ENCODE measurements at regions not wholly inside any gene's neighbourhood (a gene's known extent, or its start where the extent isn't known, plus 50 kb on each side); places are given as distances from the start of the nearest gene placed in this dataset.

GRCh38 chr2:125582516-125582915, 1073.4 kb upstream of the GYPC start:
- no peak overlapping the region for H3K27ac ChIP-seq
- H3K27me3 ChIP-seq (replicated peaks in 1 of 7) = no peaks in the 10 kb centered on the region
- H3K4me1 ChIP-seq = no peaks in the 10 kb centered on the region
- peaks cover 0 to 4% (median 0%) of the 10 kb centered on the region in 8 donors for H3K9me3 ChIP-seq
- no peaks in the 10 kb centered on the region for H3K36me3 ChIP-seq
- H3K4me3 ChIP-seq = no peak overlapping the region
- no peak for DNase-seq
- 32 to 66% (median 33%) methylated on average over 1 of the region's 1 CpG for WGBS, 5 donors
- TF ChIP-seq POLR2A (IDR thresholded peaks at IDR 0.05) (no peak), CTCF (IDR thresholded peaks at IDR 0.05 in 8 of 11, conservative IDR thresholded peaks at IDR 0.05 in 3 of 11) (no peak), POLR2AphosphoS5 (IDR thresholded peaks at IDR 0.05) (no peak)
- intact Hi-C loops (cut with DNase I; ENCODE audit: low total_unique reads) = no loop called here

GRCh38 chr2:125584732-125585131, 1071.2 kb upstream of the GYPC start:
- 80 to 95% (median 86%) methylated on average over 1 of the region's 1 CpG for WGBS, 5 donors
- DNase-seq = no peak
- H3K27me3 ChIP-seq (replicated peaks in 1 of 7) = no peaks in the 10 kb centered on the region
- no peak for TF ChIP-seq POLR2AphosphoS5 (IDR thresholded peaks at IDR 0.05)
- no peak overlapping the region for H3K27ac ChIP-seq
- no peak overlapping the region for H3K4me3 ChIP-seq
- intact Hi-C loops (cut with DNase I; ENCODE audit: low total_unique reads) = no loop called here
- H3K4me1 ChIP-seq = no peaks in the 10 kb centered on the region
- peaks cover 0 to 11% (median 2%) of the 10 kb centered on the region in 8 donors for H3K9me3 ChIP-seq
- H3K36me3 ChIP-seq = no peaks in the 10 kb centered on the region

GRCh38 chr2:125588780-125589179, 1067.2 kb upstream of the GYPC start:
- H3K27me3 ChIP-seq (replicated peaks in 1 of 7) = no peaks in the 10 kb centered on the region
- no peaks in the 10 kb centered on the region for H3K36me3 ChIP-seq
- 71 to 86% (median 77%) methylated on average over 1 of the region's 1 CpG for WGBS, 5 donors
- TF ChIP-seq POLR2AphosphoS5 (IDR thresholded peaks at IDR 0.05) (no peak), POLR2A (IDR thresholded peaks at IDR 0.05) (no peak), CTCF (IDR thresholded peaks at IDR 0.05 in 8 of 11, conservative IDR thresholded peaks at IDR 0.05 in 3 of 11) (no peak)
- intact Hi-C loops (cut with DNase I; ENCODE audit: low total_unique reads) = no loop called here
- no peak overlapping the region for H3K4me3 ChIP-seq
- H3K4me1 ChIP-seq = no peaks in the 10 kb centered on the region
- peaks cover 0 to 20% (median 7%) of the 10 kb centered on the region in 8 donors for H3K9me3 ChIP-seq
- no peak overlapping the region for H3K27ac ChIP-seq
- DNase-seq = no peak

- WGBS, 5 donors = 57 to 68% (median 66%) methylated on average over 4 of the region's 4 CpGs
- intact Hi-C loops (cut with DNase I; ENCODE audit: low total_unique reads) = no loop called here
- Histone ChIP-seq H3K4me3 (no peak overlapping the region), H3K36me3 (no peaks in the 10 kb centered on the region), H3K27me3 (replicated peaks in 1 of 7) (no peaks in the 10 kb centered on the region), H3K9me3 (peaks cover 0 to 20% (median 6%) of the 10 kb centered on the region in 8 donors), H3K27ac (no peak overlapping the region), H3K4me1 (no peaks in the 10 kb centered on the region)
- TF ChIP-seq CTCF (IDR thresholded peaks at IDR 0.05 in 8 of 11, conservative IDR thresholded peaks at IDR 0.05 in 3 of 11) = no peak
- no peak for TF ChIP-seq POLR2A (IDR thresholded peaks at IDR 0.05)
- TF ChIP-seq POLR2AphosphoS5 (IDR thresholded peaks at IDR 0.05) = no peak
- DNase-seq = no peak
Measured at GRCh38 chr2:125591954-125592353, 1064.0 kb upstream of the GYPC start.

- Histone ChIP-seq H3K4me1 (no peaks in the 10 kb centered on the region), H3K27ac (no peak overlapping the region), H3K4me3 (no peak overlapping the region), H3K36me3 (no peaks in the 10 kb centered on the region), H3K9me3 (peaks cover 0 to 17% (median 6%) of the 10 kb centered on the region in 8 donors), H3K27me3 (replicated peaks in 1 of 7) (no peaks in the 10 kb centered on the region)
- intact Hi-C loops (cut with DNase I; ENCODE audit: low total_unique reads) = no loop called here
- WGBS, 5 donors = 80 to 91% (median 83%) methylated on average over 2 of the region's 2 CpGs
- TF ChIP-seq POLR2AphosphoS5 (IDR thresholded peaks at IDR 0.05) (no peak), CTCF (IDR thresholded peaks at IDR 0.05 in 8 of 11, conservative IDR thresholded peaks at IDR 0.05 in 3 of 11) (no peak), POLR2A (IDR thresholded peaks at IDR 0.05) (no peak)
- DNase-seq = no peak
Measured at GRCh38 chr2:125593036-125593435, 1062.9 kb upstream of the GYPC start.

All from spleen (tissue), 11 donors.